NCI-H460 (cell line): ENCODE measurements at regions not wholly inside any gene's neighbourhood (a gene's known extent, or its start where the extent isn't known, plus 50 kb on each side); places are given as distances from the start of the nearest gene placed in this dataset.

Experiments used
- DNase-seq: peaks from one replicate; pipeline ENCODE4 v3.0.0-alpha.2; 2016; ENCODE audit warnings: low read depth; ENCODE audit errors: extremely low read depth

DNA sequence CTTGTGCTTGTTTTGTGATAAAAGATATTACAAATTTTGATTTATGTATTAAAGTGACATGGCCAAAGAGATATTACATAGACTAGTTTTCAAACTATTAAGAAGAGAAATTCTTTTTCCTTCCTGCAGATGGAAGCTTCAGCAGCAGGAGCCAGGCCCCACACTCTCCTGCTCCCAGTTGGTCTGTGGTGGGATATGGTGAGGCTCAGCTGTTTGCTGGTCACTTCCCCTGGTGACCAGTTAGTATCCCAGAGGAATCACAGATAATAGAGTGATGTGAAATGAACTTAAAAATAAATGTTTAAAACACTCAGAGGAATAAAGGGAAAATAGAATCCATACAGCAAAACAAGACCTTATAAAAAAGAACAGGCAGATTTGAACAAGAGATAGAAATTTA is 154.7 kb downstream of the KTN1 start:
- DNase-seq = no peak

DNA sequence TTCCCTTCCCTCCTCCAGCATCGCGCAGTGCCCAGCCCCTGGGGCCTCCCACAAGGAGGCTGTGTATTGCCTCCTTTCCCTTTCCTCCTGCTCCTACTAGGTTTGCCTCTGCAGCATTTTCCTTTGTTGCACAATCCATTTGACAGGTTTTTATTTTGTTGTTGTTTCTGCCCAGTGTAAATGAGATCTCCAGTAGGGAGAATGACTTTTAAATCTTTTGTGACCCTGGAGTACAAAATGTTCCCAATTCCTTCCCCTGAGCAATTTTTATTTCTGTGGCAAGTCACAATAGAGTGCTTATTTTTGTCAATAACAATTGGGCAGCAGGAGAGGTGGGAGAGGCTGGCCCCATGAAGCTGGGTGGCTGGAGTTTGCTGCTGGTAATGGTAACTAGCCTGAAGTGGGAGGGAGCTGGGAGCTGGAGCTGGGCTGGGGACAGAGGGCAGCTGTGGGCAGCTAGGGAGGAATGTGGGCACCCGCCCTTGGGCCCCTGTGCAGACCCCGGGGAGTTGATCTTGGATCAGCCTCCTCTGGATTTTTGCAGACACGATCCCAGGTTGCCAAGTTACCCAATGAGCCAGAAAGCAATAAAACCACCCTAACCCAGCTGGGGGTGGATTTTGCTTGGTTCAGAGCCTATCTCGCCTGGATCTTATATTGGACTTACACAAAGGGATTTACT is 160.1 kb downstream of the KTN1 start:
- DNase-seq = no peak

- no peak for DNase-seq
These were observed 160.6 kb downstream of the KTN1 start for GRCh38 chr14:55740649-55740989.

DNA sequence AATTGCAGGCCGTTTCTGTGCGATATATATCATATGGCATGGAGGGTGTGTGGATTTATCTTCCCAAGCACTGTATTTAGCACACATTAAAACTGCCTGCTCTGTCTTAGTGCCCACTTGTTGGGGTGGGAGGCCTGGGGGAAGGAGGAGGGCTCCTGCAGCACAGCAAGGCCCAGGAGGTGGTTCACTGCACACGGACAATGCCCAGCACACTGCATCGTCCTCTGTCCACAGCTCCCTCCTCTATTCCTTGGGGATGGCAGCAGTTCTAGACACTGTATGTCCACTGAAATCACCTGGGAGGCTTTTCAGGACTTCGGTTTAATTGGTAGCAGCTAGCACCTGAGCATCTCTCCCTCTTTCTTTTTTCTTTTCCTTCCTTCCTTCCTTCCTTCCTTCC is 161.2 kb downstream of the KTN1 start:
- no peak for DNase-seq

DNA sequence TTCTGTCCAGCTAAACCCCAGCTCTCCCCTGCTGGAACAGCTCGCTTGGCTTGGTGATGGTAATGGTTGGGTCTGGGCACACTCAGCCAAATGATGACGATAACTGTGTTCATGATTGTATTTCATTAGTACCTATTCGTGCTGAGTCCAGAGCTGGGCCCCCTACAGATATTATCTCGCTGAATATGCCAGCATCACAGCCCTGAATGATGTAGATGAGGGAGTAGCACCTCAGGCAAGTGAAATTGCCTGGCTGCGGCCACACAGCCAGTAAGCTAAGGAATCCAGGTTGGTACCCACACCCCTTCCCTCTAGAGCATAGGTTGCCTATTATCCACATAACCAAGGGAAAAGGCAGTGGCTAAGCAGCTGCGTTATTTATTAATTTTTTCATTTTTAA is 163.5 kb downstream of the KTN1 start:
- DNase-seq = no peak

- no peak for DNase-seq
These were observed 164.3 kb downstream of the KTN1 start for GRCh38 chr14:55744321-55744720.

GRCh38 chr14:55745906-55746305 is 165.9 kb downstream of the KTN1 start:
- no peak for DNase-seq

GRCh38 chr14:55746558-55746957 is 166.6 kb downstream of the KTN1 start:
- no peak for DNase-seq

- no peak for DNase-seq
These were observed 167.2 kb downstream of the KTN1 start for GRCh38 chr14:55747186-55747585.

DNA sequence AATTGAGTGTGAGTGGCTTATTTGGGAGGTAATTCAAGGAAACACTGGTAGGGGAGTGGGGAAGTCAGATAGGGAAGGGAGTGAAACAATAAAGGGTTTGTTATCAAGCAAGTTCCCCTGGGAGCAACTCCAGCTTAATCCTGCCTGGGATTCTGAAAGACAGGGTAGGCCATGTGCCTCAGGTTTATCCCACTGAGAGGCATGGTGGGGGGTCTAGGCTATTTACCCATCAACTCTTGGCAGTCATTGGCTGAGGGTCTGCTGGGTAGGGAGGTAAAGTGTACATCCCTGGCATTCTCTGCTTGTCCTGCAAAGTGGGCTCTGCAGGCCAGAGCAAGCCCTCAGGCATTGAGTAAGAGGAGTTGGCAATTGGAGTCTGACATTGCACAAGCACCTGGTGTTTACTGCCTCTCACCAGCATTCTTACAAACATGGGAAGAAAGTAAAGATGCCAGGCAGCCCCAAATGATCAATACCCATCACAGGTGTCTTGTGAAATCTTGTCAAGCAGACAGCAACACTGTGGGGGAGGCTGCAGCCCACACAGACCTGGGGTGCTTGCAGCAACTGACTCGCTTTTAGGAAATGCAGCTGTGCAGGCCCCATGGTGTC is 169.3 kb downstream of the KTN1 start:
- no peak for DNase-seq

GRCh38 chr14:55749946-55750345 is 169.9 kb downstream of the KTN1 start:
- DNase-seq = no peak

DNA sequence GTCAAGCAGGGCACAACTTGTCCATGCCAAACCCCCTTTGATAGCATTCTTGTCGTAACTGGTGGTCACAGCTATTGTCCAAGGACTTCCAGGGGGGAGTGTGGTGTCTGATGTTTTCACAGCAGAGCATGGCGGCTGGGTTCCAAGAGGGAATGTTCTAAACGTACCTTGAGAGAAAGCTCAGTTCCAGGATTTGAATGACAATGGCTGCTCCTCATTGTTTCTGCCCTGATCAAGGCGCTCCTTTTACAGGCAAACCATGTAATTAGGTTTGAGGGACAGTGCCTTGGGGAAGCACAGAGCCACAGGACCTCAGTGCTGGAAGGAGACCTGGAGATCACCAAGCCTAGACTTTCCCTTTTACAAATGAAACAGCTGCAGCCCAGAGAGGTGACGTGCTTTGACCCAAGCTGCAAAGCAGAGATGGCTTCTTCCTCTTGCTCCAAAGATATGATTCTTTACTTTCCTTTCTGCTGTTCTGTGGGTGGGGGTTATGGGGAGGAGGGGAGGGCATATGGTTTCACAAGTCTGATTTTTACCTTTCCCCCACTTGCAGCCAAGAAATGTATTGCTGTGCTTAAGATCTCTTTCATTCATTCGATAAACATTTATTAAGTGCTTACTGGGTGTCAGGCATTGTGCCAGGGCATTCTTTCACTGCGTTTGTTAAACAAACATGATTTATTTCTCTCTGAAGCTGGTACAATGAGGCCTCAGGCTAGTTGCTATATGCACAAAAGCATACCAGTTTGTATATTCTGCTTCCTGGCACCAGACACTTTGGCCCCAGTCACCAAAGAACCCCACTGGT is 172.8 kb downstream of the KTN1 start:
- no peak for DNase-seq

DNA sequence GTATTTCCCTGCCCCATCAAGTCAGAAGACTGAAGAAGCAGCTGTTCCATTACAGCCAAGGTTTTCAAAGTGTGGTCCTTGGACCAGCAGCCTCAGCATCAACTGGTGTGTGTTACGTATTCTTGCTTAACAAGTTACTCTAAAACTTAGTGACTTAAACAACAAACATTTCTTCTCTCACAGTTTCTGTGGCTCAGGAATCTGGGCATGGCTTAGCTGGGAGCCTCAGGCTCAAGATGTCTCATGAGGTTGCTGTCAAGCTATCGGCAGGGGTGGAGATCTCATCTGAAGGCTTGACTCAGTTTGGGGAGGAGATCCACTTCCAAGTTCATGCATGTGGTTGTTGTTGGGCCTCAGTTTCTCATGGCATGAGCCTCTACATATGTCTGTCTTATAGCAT is 174.5 kb downstream of the KTN1 start:
- DNase-seq = no peak

GRCh38 chr14:55754871-55755270 is 174.9 kb downstream of the KTN1 start:
- no peak for DNase-seq

- no peak for DNase-seq
These were observed 176.1 kb downstream of the KTN1 start for GRCh38 chr14:55756078-55756477.

GRCh38 chr14:55756557-55756956 is 176.6 kb downstream of the KTN1 start:
- DNase-seq = no peak

- no peak for DNase-seq
These were observed 178.8 kb downstream of the KTN1 start for GRCh38 chr14:55758796-55759195.

DNA sequence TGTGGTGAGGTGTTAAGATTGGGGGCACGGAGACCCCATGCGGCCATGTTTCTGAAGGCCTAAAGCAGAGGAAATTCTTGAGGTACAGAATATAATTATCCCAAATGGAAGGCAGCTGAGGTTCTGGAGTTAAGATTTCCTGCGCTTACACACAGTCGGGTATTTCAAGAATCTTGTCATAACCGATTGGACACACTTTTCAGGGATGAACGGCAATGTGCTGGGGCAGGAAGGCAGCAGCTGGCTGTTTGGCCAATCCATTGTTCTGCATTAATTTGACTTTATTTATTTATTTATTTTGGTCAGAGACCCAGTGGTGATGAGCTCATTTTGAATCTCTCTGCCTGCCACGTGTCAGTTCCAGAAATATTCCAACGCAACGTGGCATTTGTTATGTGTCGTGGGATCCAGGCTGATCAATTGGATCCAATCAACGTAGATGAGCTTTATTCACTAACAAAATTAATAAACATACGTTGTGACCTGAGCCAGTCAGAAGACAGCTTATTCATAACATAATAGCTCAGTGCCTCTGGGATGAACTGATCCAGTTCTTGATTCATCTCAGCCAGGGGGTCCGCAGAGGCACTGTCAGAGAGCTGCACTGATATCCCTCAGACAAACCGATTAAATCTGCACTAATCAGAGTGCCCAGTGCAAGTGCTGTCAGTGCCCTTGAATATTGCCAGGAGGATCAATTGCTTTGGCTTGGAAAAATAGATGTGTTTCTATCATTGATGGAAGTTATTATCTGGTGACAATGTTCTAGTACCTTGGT is 181.0 kb downstream of the KTN1 start:
- DNase-seq = no peak

DNA sequence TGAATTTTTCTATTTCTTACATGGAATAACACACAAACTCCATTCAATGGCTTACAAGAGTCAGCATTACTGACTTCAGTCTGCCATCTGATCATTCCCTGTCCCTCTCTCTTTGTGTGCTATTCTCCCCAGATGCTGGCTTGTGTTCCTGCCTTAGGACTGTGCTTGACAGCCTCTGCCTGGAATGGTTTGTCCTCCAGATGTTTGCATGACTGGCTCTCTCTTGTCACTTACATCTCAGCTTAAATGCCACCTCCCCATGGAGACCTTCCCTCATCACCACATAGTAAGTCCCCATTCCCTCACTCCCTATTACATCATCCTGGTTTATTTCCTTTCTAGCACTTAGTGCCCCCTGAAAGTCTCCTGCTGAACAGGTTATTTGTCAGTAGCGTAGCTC is 181.6 kb downstream of the KTN1 start:
- no peak for DNase-seq

DNA sequence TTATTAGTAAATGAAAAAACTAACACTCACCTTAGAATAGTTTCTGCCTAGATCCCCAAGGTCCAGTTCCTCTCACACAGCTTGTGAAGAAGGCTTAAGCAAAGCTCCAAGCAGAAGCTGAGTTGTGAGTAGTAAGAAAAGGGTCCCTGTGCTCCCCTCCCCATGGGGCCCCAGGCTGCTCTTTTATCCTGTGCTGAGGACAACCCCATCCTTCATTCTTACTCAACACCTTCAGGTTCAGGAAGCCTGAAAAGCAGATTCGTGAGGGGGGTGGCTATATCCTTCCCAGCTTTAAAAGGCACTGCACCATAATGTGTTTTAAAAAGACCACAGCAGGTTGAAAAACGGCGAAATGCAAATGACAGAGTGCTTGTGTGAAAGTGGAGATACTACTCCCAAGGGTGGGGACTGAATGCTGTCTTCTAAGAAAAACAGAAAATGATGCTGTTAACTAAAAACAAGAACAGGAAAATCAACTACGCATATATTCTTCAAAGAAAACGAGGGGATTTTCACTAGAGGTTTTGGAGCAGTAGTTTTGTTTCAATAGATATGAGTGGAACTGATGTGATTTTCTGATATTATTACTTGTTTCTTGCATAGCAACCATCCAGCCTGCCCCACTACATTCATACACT is 182.7 kb downstream of the KTN1 start:
- DNase-seq = no peak

DNA sequence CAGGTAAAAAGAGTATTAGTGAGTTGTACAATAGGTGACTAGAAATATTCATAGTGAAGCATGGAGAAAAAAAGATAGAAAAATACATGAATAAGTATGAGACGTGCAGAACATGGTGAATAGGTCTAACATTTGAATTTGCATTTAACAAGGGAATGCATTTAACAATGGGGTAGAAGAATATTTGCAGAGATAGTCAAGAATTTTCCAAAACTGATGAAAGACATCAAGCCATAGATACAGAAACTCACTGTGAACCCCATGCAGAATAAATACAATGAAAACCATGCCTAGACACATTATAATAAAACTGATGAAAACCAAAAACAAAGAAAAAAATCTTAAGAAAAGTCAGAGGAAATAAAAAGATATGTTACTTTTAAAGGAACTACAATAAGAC is 184.8 kb downstream of the KTN1 start:
- no peak for DNase-seq
